ENCODE measurements at regions not wholly inside any gene's neighbourhood (a gene's known extent, or its start where the extent isn't known, plus 50 kb on each side); places are given as distances from the start of the nearest gene placed in this dataset.
"Not testable (repeated sequence)": the region's sequence is repeated elsewhere in the genome, so short reads cannot be mapped to it uniquely, and the experiment has no call there.

- H3K9me3 ChIP-seq: no peaks in the 10 kb centered on the region
- H3K4me1 ChIP-seq (ENCODE audit: control insufficient read depth in 1 of 2, extremely low read depth in 1 of 2, insufficient read depth in 2 of 2, low read length in 2 of 2): no peaks in the 10 kb centered on the region
- H3K27me3 Mint-ChIP-seq: no peaks in the 10 kb centered on the region
- H3K9me3 Mint-ChIP-seq: no peaks in the 10 kb centered on the region
- ChIA-PET CTCF (no interaction called here), POLR2A (no interaction called here)
- H3K4me3 Mint-ChIP-seq: no peak overlapping the region
- no peaks in the 10 kb centered on the region for H3K36me3 ChIP-seq (ENCODE audit: control insufficient read depth in 2 of 2, extremely low read depth in 1 of 2, insufficient read depth in 1 of 2, low read length in 1 of 2)
- DNase-seq: no peak
- no peak for ATAC-seq (replicated peaks in 1 of 4)
- H3K27me3 ChIP-seq (replicated peaks in 1 of 2; ENCODE audit: control insufficient read depth in 2 of 2, extremely low read depth in 1 of 2, insufficient read depth in 2 of 2, low read length in 1 of 2): no peaks in the 10 kb centered on the region
- H3K36me3 Mint-ChIP-seq: no peaks in the 10 kb centered on the region
- H3K4me3 ChIP-seq (ENCODE audit: control insufficient read depth in 1 of 2, extremely low read depth in 1 of 2, low read length in 1 of 2): no peak overlapping the region
- H3K4me1 Mint-ChIP-seq: no peaks in the 10 kb centered on the region
- H3K27ac Mint-ChIP-seq: no peak overlapping the region
- H3K27ac ChIP-seq (ENCODE audit: low read length): no peak overlapping the region
Measured at GRCh38 chr11:86737230-86737629, 63.1 kb upstream of the PRSS23 start.

GRCh38 chr11:86736291-86737143 is 63.8 kb upstream of the PRSS23 start:
- DNase-seq: no peak
- Histone ChIP-seq H3K27me3 (replicated peaks in 1 of 2; ENCODE audit: control insufficient read depth in 2 of 2, extremely low read depth in 1 of 2, insufficient read depth in 2 of 2, low read length in 1 of 2) (no peaks in the 10 kb centered on the region), H3K4me1 (ENCODE audit: control insufficient read depth in 1 of 2, extremely low read depth in 1 of 2, insufficient read depth in 2 of 2, low read length in 2 of 2) (no peaks in the 10 kb centered on the region), H3K9me3 (no peaks in the 10 kb centered on the region), H3K4me3 (ENCODE audit: control insufficient read depth in 1 of 2, extremely low read depth in 1 of 2, low read length in 1 of 2) (no peak overlapping the region), H3K27ac (ENCODE audit: low read length) (no peak overlapping the region), H3K36me3 (ENCODE audit: control insufficient read depth in 2 of 2, extremely low read depth in 1 of 2, insufficient read depth in 1 of 2, low read length in 1 of 2) (no peaks in the 10 kb centered on the region)
- H3K9me3 Mint-ChIP-seq: no peaks in the 10 kb centered on the region
- H3K27ac Mint-ChIP-seq: no peak overlapping the region
- no peaks in the 10 kb centered on the region for H3K27me3 Mint-ChIP-seq
- CTCF ChIA-PET: no interaction called here
- no peak for ATAC-seq (replicated peaks in 1 of 4)
- no peaks in the 10 kb centered on the region for H3K36me3 Mint-ChIP-seq
- no peak overlapping the region for H3K4me3 Mint-ChIP-seq
- POLR2A ChIA-PET: no interaction called here
- WGBS (ENCODE audit: insufficient coverage): 91% methylated on average over 5 of the region's 9 CpGs
- H3K4me1 Mint-ChIP-seq: no peaks in the 10 kb centered on the region

- CTCF ChIA-PET: no interaction called here
- Mint-ChIP-seq H3K27me3 (no peaks in the 10 kb centered on the region), H3K4me1 (no peaks in the 10 kb centered on the region), H3K9me3 (peaks cover 0 to 5% (median 0%) of the 10 kb centered on the region in 3 donors), H3K4me3 (no peak overlapping the region), H3K27ac (no peak overlapping the region), H3K36me3 (no peaks in the 10 kb centered on the region)
- no peak for DNase-seq
- Histone ChIP-seq H3K4me3 (ENCODE audit: control insufficient read depth in 1 of 2, extremely low read depth in 1 of 2, low read length in 1 of 2) (no peak overlapping the region), H3K36me3 (ENCODE audit: control insufficient read depth in 2 of 2, extremely low read depth in 1 of 2, insufficient read depth in 1 of 2, low read length in 1 of 2) (no peaks in the 10 kb centered on the region), H3K27ac (ENCODE audit: low read length) (no peak overlapping the region), H3K4me1 (ENCODE audit: control insufficient read depth in 1 of 2, extremely low read depth in 1 of 2, insufficient read depth in 2 of 2, low read length in 2 of 2) (no peaks in the 10 kb centered on the region), H3K9me3 (no peaks in the 10 kb centered on the region), H3K27me3 (replicated peaks in 1 of 2; ENCODE audit: control insufficient read depth in 2 of 2, extremely low read depth in 1 of 2, insufficient read depth in 2 of 2, low read length in 1 of 2) (no peaks in the 10 kb centered on the region)
- POLR2A ChIA-PET: no interaction called here
- ATAC-seq (replicated peaks in 1 of 4): no peak
- WGBS (ENCODE audit: insufficient coverage): no CpG with 5 or more reads among the region's 3 CpGs
Measured at GRCh38 chr11:86735451-86736290, 63.3 kb upstream of the ME3 start.

GRCh38 chr11:86732739-86733138 is 60.3 kb upstream of the ME3 start:
- H3K9me3 ChIP-seq; DNase-seq; POLR2A ChIA-PET; H3K27me3 Mint-ChIP-seq; H3K4me3 ChIP-seq (ENCODE audit: control insufficient read depth in 1 of 2, extremely low read depth in 1 of 2, low read length in 1 of 2); H3K36me3 Mint-ChIP-seq; ATAC-seq (replicated peaks in 1 of 4); H3K27me3 ChIP-seq (replicated peaks in 1 of 2; ENCODE audit: control insufficient read depth in 2 of 2, extremely low read depth in 1 of 2, insufficient read depth in 2 of 2, low read length in 1 of 2); H3K4me3 Mint-ChIP-seq; H3K4me1 Mint-ChIP-seq; H3K36me3 ChIP-seq (ENCODE audit: control insufficient read depth in 2 of 2, extremely low read depth in 1 of 2, insufficient read depth in 1 of 2, low read length in 1 of 2); H3K27ac Mint-ChIP-seq; CTCF ChIA-PET; H3K4me1 ChIP-seq (ENCODE audit: control insufficient read depth in 1 of 2, extremely low read depth in 1 of 2, insufficient read depth in 2 of 2, low read length in 2 of 2); H3K27ac ChIP-seq (ENCODE audit: low read length): not testable (repeated sequence)
- no CpG with 5 or more reads among the region's 1 CpG for WGBS (ENCODE audit: insufficient coverage)
- H3K9me3 Mint-ChIP-seq: peaks cover 0 to 10% (median 0%) of the 10 kb centered on the region in 3 donors

GRCh38 chr11:86732286-86732685 is 59.9 kb upstream of the ME3 start:
- H3K4me1 ChIP-seq (ENCODE audit: control insufficient read depth in 1 of 2, extremely low read depth in 1 of 2, insufficient read depth in 2 of 2, low read length in 2 of 2); H3K27ac ChIP-seq (ENCODE audit: low read length); H3K27ac Mint-ChIP-seq; H3K4me1 Mint-ChIP-seq; H3K4me3 ChIP-seq (ENCODE audit: control insufficient read depth in 1 of 2, extremely low read depth in 1 of 2, low read length in 1 of 2); DNase-seq; H3K27me3 ChIP-seq (replicated peaks in 1 of 2; ENCODE audit: control insufficient read depth in 2 of 2, extremely low read depth in 1 of 2, insufficient read depth in 2 of 2, low read length in 1 of 2); H3K4me3 Mint-ChIP-seq; POLR2A ChIA-PET; H3K36me3 ChIP-seq (ENCODE audit: control insufficient read depth in 2 of 2, extremely low read depth in 1 of 2, insufficient read depth in 1 of 2, low read length in 1 of 2); H3K9me3 ChIP-seq; CTCF ChIA-PET; H3K36me3 Mint-ChIP-seq; H3K27me3 Mint-ChIP-seq; ATAC-seq (replicated peaks in 1 of 4): not testable (repeated sequence)
- H3K9me3 Mint-ChIP-seq: peaks cover 0 to 10% (median 0%) of the 10 kb centered on the region in 3 donors
- whole genome bisulfite sequencing (ENCODE audit: insufficient coverage): no CpG with 5 or more reads among the region's 27 CpGs

GRCh38 chr11:86729576-86729975 is 57.2 kb upstream of the ME3 start:
- H3K4me1 ChIP-seq (ENCODE audit: control insufficient read depth in 1 of 2, extremely low read depth in 1 of 2, insufficient read depth in 2 of 2, low read length in 2 of 2); H3K36me3 Mint-ChIP-seq; H3K27me3 Mint-ChIP-seq; DNase-seq; H3K27ac ChIP-seq (ENCODE audit: low read length); POLR2A ChIA-PET; H3K4me3 ChIP-seq (ENCODE audit: control insufficient read depth in 1 of 2, extremely low read depth in 1 of 2, low read length in 1 of 2); H3K4me1 Mint-ChIP-seq; H3K4me3 Mint-ChIP-seq; H3K9me3 ChIP-seq; H3K27me3 ChIP-seq (replicated peaks in 1 of 2; ENCODE audit: control insufficient read depth in 2 of 2, extremely low read depth in 1 of 2, insufficient read depth in 2 of 2, low read length in 1 of 2); H3K27ac Mint-ChIP-seq; H3K36me3 ChIP-seq (ENCODE audit: control insufficient read depth in 2 of 2, extremely low read depth in 1 of 2, insufficient read depth in 1 of 2, low read length in 1 of 2); CTCF ChIA-PET; ATAC-seq (replicated peaks in 1 of 4): not testable (repeated sequence)
- WGBS (ENCODE audit: insufficient coverage): no CpG with 5 or more reads among the region's 1 CpG
- peaks cover 0 to 10% (median 0%) of the 10 kb centered on the region in 3 donors for H3K9me3 Mint-ChIP-seq
